Liver (tissue), 2 donors: ENCODE measurements at regions not wholly inside any gene's neighbourhood (a gene's known extent, or its start where the extent isn't known, plus 50 kb on each side); places are given as distances from the start of the nearest gene placed in this dataset.

Experiments used
- YY1 ChIP-seq: IDR thresholded peaks from 2 replicates; pipeline ENCODE4 v1.6.1; 2016; ENCODE audit warnings: antibody characterized with exemption, mild to moderate bottlenecking
- TF ChIP-seq, protein P1 (sequence below): fragments of 150-350 bp; IDR thresholded peaks from 2 replicates; pipeline ENCODE4 v1.5.1; 2017; ENCODE audit warnings: improper control_type of control experiment, low read depth, low read length; ENCODE audit not compliant: missing input control
- TF ChIP-seq, protein P2 (sequence below): IDR thresholded peaks from 2 replicates; pipeline ENCODE4 v1.6.1; 2016; ENCODE audit warnings: antibody characterized with exemption
- donor health status: healthy.

DNA sequence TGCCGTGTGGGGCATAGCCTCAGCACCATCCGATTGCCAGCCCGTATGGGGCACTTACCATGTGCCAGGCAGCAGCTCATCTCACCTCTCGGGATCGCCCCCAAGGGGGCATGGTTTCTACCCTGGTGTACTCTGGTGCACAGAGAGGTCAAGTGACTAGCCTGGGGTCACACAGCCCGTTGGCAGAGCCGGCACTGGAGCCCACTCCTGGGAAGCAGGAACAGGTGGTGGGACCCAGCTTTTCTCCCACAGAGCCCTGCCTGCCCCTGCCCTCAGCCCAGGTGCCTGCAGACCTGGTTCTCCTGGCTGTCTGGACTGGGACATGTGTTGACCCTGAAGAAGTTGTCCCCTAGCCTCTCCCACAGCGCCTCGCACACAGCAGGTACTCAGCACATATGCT is 141.8 kb upstream of the CIBAR2 start:
- TF ChIP-seq YY1: no peak
- TF ChIP-seq, protein P1, sequence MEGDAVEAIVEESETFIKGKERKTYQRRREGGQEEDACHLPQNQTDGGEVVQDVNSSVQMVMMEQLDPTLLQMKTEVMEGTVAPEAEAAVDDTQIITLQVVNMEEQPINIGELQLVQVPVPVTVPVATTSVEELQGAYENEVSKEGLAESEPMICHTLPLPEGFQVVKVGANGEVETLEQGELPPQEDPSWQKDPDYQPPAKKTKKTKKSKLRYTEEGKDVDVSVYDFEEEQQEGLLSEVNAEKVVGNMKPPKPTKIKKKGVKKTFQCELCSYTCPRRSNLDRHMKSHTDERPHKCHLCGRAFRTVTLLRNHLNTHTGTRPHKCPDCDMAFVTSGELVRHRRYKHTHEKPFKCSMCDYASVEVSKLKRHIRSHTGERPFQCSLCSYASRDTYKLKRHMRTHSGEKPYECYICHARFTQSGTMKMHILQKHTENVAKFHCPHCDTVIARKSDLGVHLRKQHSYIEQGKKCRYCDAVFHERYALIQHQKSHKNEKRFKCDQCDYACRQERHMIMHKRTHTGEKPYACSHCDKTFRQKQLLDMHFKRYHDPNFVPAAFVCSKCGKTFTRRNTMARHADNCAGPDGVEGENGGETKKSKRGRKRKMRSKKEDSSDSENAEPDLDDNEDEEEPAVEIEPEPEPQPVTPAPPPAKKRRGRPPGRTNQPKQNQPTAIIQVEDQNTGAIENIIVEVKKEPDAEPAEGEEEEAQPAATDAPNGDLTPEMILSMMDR: no peak
- TF ChIP-seq, protein P2, sequence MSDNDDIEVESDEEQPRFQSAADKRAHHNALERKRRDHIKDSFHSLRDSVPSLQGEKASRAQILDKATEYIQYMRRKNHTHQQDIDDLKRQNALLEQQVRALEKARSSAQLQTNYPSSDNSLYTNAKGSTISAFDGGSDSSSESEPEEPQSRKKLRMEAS: no peak
